GM21786 (cell line): ENCODE measurements at regions not wholly inside any gene's neighbourhood (a gene's known extent, or its start where the extent isn't known, plus 50 kb on each side); places are given as distances from the start of the nearest gene placed in this dataset.

Source experiments
- ATAC-seq: cut with Tn5 transposase; IDR thresholded peaks from one replicate; pipeline ENCODE4 v1.9.1; 2021; ENCODE audit not compliant: unreplicated experiment

DNA sequence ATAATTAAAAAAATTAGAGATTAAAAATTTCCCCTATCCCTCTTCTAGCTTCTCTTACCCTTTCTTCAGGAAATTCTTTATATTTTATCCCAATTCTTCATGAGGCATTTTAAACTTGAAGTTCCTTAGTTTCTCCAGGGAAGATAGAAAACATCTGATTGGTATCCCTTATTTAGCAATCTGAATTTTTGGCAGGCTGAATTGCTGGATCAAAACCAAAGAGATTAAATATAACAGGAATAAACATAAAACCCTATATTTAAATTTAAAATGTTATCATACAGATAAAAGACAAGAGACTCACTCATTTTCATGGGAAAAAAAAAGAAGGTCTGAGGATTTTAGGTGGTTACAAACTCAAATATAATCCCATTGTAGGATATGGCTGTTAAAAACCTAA, 204.2 kb downstream of the CHRM3 start:
- no peak for ATAC-seq

DNA sequence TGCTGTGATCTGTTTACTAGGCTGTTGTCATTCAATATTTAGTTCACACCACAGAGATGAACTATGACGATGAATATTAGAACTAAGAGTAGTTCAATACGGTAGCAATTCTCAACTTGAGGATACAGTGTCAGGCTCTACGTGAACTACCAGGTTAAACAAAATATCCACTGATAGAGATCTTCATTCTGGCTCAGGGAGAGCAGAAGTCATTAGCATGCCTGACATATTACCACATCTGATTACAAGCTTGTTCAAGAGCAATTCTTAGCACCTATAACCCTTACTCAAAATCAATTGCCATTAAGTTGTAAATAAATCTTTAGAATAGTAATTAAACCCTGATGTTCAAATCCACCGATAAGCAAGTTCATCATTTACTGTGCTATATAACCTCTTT, 207.2 kb downstream of the CHRM3 start:
- ATAC-seq, result no peak

DNA sequence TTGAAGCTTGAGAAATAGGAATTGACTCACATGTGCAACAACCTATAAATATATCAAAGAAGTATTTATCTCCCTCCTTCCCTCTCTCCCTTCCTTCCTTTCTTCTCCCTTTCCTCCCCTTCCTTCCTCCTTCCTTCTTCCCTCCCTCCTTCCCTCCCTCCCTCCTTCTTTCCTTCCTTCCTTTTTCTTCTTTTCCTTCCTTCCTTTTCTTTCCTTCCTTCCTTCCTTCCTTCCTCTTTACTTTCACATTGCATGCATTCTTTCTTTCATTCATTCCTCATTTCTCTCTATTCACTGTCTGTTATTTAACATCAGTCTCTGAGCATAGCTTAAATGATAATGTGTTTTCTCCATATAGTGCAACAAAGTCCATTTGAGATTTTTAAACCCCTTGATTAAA, 214.2 kb downstream of the CHRM3 start:
- no peak for ATAC-seq

- ATAC-seq, result no peak
These were observed 214.7 kb downstream of the CHRM3 start for GRCh38 chr1:239601108-239601507.

GRCh38 chr1:239603530-239603929, 217.2 kb downstream of the CHRM3 start:
- no peak for ATAC-seq

GRCh38 chr1:239606850-239607400, 220.6 kb downstream of the CHRM3 start:
- no peak for ATAC-seq

GRCh38 chr1:239608469-239608868, 222.1 kb downstream of the CHRM3 start:
- no peak for ATAC-seq

DNA sequence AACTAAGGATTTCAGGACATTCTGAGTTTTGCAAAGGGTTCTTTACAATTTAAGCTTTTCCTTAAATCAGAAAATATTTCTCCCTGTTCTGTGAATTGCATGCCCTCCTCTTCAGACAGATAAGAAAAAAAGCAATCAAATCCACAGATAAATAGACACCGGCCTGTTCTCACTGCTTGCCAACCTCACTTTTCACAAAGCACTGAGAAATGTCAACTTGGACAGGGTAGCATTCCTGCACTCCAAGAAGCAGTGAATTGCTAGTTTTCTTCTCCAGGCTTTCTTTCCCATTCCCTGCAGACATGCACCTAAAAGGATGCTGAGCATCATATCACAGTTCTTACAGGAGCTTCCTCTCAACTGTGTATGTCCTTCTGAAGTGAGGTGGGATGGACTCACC, 226.0 kb downstream of the CHRM3 start:
- no peak for ATAC-seq

- no peak for ATAC-seq
These were observed 230.3 kb downstream of the CHRM3 start for GRCh38 chr1:239616673-239617072.

GRCh38 chr1:239617259-239617658, 230.9 kb downstream of the CHRM3 start:
- ATAC-seq, result no peak

DNA sequence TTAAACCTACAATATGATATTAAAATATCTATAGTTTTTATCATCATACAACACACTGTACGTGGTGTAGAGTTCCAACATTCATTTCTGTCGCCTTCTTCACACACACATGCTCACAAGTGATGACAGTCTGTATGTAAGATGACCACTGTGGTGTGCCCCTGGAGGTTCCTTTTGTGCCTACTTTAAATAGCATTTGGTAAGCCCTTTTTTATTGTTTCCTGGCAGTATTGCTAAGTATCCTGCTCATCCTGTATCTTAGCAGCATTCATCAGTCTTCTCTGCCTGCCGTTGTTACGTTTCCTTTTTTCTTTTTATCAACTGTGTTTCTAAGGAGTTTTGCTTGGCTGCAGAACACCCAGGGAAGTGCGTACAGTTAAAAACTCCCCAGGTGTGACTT, 231.4 kb downstream of the CHRM3 start:
- ATAC-seq, result no peak

- ATAC-seq, result no peak
These were observed 232.8 kb downstream of the CHRM3 start for GRCh38 chr1:239619190-239619589.

DNA sequence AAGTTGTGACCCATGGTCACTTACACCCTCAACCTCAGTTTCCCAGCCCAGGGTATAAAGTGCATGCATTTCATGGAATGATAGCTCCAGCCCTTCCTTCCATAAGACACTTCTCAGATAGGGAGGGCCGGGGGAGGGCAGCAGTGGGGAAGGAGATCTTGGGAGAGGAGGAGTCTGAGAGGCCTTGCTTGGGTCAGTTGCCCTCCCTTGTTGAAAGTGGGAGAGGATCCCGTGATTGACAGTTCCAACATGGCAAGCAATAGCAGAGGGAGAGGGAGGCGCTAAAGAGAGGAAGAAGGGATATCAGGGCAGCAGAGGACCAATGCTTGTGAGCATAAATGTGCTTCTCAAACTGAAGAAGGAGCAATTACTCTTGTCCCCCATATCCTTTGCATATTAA, 244.4 kb downstream of the CHRM3 start:
- no peak for ATAC-seq

- no peak for ATAC-seq
These were observed 247.1 kb downstream of the CHRM3 start for GRCh38 chr1:239633432-239633831.

DNA sequence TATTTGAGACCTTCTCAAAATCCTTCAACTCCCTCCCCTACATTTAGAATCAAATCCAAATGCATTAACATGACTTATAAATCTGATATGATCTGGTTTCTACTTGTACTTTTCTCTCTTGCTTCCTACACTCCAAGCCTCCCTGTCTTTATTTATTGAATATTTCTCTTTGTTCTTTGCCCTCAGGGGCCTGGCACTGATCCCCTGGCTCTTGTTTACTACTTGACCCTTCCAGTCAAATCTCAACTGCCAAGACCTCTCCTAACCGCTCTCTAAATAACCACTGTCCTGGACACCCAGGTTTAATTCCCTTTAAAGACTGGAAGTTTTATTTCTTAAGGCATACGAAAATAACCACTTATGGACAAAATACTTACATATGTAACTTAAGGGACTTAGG, 248.9 kb downstream of the CHRM3 start:
- ATAC-seq, result no peak

- no peak for ATAC-seq
These were observed 250.0 kb downstream of the CHRM3 start for GRCh38 chr1:239636347-239636746.

- ATAC-seq, result no peak
These were observed 258.2 kb downstream of the CHRM3 start for GRCh38 chr1:239644604-239645003.

- no peak for ATAC-seq
These were observed 260.7 kb downstream of the CHRM3 start for GRCh38 chr1:239647045-239647444.

DNA sequence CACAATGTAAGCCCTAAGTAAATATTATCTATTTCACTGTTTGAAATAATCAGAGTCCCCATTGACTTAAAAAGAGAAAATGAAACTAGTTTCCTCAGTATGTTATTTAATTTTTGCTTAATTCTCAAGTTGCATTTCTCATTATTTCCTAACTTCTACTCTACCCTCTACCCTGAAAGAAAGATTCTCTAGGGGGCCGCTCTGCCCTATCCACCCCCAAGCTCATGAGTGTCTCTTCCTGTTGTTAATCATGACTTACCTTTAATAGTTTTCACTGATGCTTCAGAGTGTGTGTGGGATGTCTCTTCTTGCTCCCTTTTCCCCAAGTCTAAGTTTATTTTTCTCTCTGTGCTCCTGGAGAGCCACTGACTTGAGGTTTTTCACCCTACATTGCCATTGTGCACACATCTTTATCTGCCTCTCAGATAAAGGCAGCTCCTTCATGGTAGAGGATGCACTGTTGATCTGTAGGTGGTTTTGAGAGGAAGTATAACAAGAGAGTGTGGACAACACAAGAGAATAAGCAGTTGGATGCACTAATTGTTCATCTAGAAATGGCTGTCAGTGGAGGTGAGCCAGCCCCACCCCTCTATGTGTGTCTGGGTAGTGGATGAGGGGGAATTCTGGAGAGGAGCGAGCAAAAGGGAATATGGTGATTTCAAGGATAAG, 261.7 kb downstream of the CHRM3 start:
- no peak for ATAC-seq

DNA sequence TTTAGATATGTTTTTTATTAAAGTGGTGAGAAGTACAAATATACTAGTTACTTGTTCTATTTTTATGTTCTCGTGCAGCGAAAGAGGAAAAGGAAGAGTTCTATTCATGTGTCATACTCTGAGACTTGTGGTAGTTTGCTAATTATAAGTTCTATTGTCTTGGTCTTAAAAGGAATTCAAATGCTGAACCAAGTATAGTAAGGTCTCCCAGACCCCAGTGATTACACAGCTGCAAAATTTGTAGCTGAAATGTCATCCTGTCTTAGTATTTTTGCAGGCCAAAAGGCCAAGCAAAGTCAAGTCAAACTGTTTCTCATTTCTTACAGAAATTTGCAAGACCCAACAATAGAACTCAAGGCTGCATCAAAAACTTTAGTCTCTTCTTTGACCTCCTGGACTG, 268.7 kb downstream of the CHRM3 start:
- ATAC-seq, result no peak

DNA sequence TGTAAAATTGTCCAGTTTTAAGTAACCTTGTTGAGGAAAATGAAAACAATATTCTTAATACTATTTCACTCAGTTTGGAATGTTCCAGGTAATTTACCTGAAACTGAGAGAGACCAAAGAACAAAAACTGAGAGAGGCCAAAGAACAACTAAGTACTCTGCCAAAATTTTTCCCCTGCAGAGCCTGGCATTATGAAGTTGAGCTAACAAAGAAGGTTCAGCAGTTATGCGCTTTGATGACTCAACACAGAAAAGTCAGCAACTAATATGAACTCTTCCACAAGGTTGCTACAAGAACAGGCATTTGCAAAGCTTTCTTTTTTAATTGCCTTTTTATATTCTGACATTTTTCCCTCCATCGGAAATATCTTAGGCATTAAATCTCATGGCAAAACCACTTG, 270.9 kb downstream of the CHRM3 start:
- ATAC-seq, result no peak

DNA sequence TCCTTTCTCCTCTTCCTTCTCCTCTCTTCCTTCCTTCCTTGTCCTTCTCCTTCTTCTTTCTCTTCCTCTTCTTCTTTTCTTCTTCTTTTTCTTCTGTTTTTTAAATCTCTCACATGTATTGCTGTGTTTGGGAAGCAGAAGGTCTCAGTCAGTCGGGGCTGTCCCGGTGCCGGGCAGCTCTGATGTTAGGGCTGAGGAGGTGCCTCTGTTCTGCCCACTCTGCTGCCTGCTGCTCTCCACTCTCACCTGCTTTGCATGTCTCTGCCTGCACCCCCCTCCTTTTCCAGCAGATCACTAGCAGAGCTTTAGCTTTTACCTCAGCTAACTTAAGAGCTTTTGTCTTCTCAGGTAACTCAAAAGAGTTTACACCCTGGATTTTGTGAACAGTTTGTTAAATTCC, 276.6 kb downstream of the CHRM3 start:
- ATAC-seq, result no peak

- no peak for ATAC-seq
These were observed 285.9 kb downstream of the CHRM3 start for GRCh38 chr1:239672256-239672655.
